Progenitor cell of endocrine pancreas (in vitro differentiated cells): ENCODE measurements at regions not wholly inside any gene's neighbourhood (a gene's known extent, or its start where the extent isn't known, plus 50 kb on each side); places are given as distances from the start of the nearest gene placed in this dataset.

ENCODE experiments used
- DNase-seq: peaks from one replicate; pipeline ENCODE4 v3.0.0; 2021; ENCODE audit warnings: low spot score; ENCODE audit not compliant: unreplicated experiment
- H3K27ac Mint-ChIP-seq: 2 replicates; pipeline ENCODE4 v1.8.0; 2021; ENCODE audit warnings: mild to moderate bottlenecking, moderate library complexity, mixed read lengths
- H3K27me3 Mint-ChIP-seq: 2 replicates; pipeline ENCODE4 v1.8.0; 2021; ENCODE audit warnings: mixed read lengths
- H3K36me3 Mint-ChIP-seq: 2 replicates; pipeline ENCODE4 v1.8.0; 2022; ENCODE audit warnings: mixed read lengths; ENCODE audit not compliant: insufficient read depth
- H3K4me1 Mint-ChIP-seq: 2 replicates; pipeline ENCODE4 v1.8.0; 2021; ENCODE audit warnings: low read depth, mixed read lengths
- H3K4me3 Mint-ChIP-seq: 2 replicates; pipeline ENCODE4 v1.8.0; 2021; ENCODE audit warnings: low read depth, mild to moderate bottlenecking, moderate library complexity, mixed read lengths
- H3K9me3 Mint-ChIP-seq: 2 replicates; pipeline ENCODE4 v1.8.0; 2021; ENCODE audit warnings: low read depth, mixed read lengths
- CTCF ChIP-seq: fragments of 200-600 bp; sonication (generic); IDR thresholded peaks from one replicate; pipeline ENCODE4 v1.5.0; 2021; ENCODE audit warnings: antibody characterized with exemption, mild to moderate bottlenecking; ENCODE audit not compliant: unreplicated experiment

- peaks cover 11% of the 10 kb centered on the region for H3K9me3 Mint-ChIP-seq
- no peaks in the 10 kb centered on the region for H3K36me3 Mint-ChIP-seq
- H3K27ac Mint-ChIP-seq = no peak overlapping the region
- no peak overlapping the region for H3K4me3 Mint-ChIP-seq
- H3K4me1 Mint-ChIP-seq = peaks cover 3% of the 10 kb centered on the region
- DNase-seq = no peak
- no peaks in the 10 kb centered on the region for H3K27me3 Mint-ChIP-seq
- no peak for TF ChIP-seq CTCF
Observed at GRCh38 chr4:35760807-35761206, 483.5 kb downstream of the ARAP2 start.

DNA sequence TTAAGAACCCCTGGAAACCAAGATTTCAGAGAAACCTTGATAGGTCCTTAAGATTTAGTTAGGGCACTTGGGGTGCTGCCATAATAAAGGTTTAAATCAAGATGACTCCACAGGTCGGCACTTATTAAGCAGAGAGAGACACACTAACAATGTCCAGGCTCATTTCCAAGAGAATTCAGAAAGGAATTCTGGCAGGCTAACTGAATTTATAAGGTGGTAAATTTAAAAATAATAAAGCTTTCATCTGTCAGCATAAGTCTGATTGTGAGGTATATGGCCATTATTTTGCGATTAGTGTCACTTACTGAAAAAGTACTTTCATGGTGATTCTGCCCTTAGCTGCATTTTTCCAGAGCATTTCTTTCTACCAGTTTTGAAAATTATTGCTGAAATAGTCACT lies 472.7 kb downstream of the ARAP2 start:
- Mint-ChIP-seq H3K36me3 (no peaks in the 10 kb centered on the region), H3K27ac (no peak overlapping the region), H3K4me3 (no peak overlapping the region), H3K27me3 (no peaks in the 10 kb centered on the region), H3K9me3 (no peaks in the 10 kb centered on the region), H3K4me1 (no peaks in the 10 kb centered on the region)
- TF ChIP-seq CTCF = no peak
- no peak for DNase-seq

- TF ChIP-seq CTCF = no peak
- H3K4me1 Mint-ChIP-seq = no peaks in the 10 kb centered on the region
- H3K9me3 Mint-ChIP-seq = no peaks in the 10 kb centered on the region
- H3K36me3 Mint-ChIP-seq = no peaks in the 10 kb centered on the region
- H3K27me3 Mint-ChIP-seq = no peaks in the 10 kb centered on the region
- DNase-seq = no peak
- no peak overlapping the region for H3K27ac Mint-ChIP-seq
- H3K4me3 Mint-ChIP-seq = no peak overlapping the region
Observed at GRCh38 chr4:35772291-35772690, 472.0 kb downstream of the ARAP2 start.

GRCh38 chr4:35789899-35790574 lies 454.3 kb downstream of the ARAP2 start:
- Mint-ChIP-seq H3K4me3 (no peak overlapping the region), H3K27me3 (no peaks in the 10 kb centered on the region), H3K27ac (no peak overlapping the region), H3K4me1 (no peaks in the 10 kb centered on the region), H3K9me3 (peaks cover 17% of the 10 kb centered on the region), H3K36me3 (no peaks in the 10 kb centered on the region)
- no peak for DNase-seq
- TF ChIP-seq CTCF = no peak

- Mint-ChIP-seq H3K4me3 (no peak overlapping the region), H3K9me3 (peaks cover 32% of the 10 kb centered on the region), H3K36me3 (no peaks in the 10 kb centered on the region), H3K27ac (no peak overlapping the region), H3K4me1 (no peaks in the 10 kb centered on the region), H3K27me3 (no peaks in the 10 kb centered on the region)
- TF ChIP-seq CTCF = no peak
- no peak for DNase-seq
Observed at GRCh38 chr4:35793045-35793722, 451.1 kb downstream of the ARAP2 start.
